ENCODE measurements at regions not wholly inside any gene's neighbourhood (a gene's known extent, or its start where the extent isn't known, plus 50 kb on each side); places are given as distances from the start of the nearest gene placed in this dataset.

DNA sequence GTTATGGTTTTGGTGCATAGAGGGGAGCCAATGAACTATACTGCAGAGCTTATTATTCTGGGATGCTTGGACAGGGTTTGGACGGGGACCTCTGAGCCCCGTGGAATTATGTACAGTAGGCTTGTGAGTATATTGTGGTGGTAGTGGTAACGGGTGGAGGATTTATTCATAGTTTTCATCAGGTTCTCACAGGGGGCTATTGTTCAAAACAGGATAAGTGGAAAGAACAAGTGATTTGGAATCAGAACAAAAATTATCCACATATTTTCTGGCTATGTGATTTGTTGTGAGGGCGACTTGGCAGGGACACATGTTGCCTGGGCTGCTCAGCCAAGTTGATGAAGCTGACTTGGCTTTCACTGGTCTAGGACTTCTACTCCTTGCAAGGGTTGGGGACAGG lies 64.6 kb upstream of the ELOVL5 start:
- TF ChIP-seq, protein P1, sequence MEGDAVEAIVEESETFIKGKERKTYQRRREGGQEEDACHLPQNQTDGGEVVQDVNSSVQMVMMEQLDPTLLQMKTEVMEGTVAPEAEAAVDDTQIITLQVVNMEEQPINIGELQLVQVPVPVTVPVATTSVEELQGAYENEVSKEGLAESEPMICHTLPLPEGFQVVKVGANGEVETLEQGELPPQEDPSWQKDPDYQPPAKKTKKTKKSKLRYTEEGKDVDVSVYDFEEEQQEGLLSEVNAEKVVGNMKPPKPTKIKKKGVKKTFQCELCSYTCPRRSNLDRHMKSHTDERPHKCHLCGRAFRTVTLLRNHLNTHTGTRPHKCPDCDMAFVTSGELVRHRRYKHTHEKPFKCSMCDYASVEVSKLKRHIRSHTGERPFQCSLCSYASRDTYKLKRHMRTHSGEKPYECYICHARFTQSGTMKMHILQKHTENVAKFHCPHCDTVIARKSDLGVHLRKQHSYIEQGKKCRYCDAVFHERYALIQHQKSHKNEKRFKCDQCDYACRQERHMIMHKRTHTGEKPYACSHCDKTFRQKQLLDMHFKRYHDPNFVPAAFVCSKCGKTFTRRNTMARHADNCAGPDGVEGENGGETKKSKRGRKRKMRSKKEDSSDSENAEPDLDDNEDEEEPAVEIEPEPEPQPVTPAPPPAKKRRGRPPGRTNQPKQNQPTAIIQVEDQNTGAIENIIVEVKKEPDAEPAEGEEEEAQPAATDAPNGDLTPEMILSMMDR (conservative IDR thresholded peaks at IDR 0.05; ENCODE audit: low read depth, low read length), result no peak
- TF ChIP-seq RAD21 (IDR thresholded peaks at IDR 0.05; ENCODE audit: low read length) (no peak), MAZ (IDR thresholded peaks at IDR 0.05; ENCODE audit: borderline replicate concordance, low read depth, low read length) (no peak), CHD1 (IDR thresholded peaks at IDR 0.05; ENCODE audit: low read depth, low read length) (no peak)
